ENCODE measurements at regions not wholly inside any gene's neighbourhood (a gene's known extent, or its start where the extent isn't known, plus 50 kb on each side); places are given as distances from the start of the nearest gene placed in this dataset.

GRCh38 chr10:44539178-44539577, 154.3 kb upstream of the CXCL12 start:
- Mint-ChIP-seq H3K9me3 (peaks cover 0 to 6% (median 2%) of the 10 kb centered on the region in 7 donors), H3K27ac (no peak overlapping the region), H3K36me3 (no peaks in the 10 kb centered on the region), H3K4me3 (no peak overlapping the region), H3K27me3 (ENCODE audit: low read depth in 3 of 3) (no peaks in the 10 kb centered on the region), H3K4me1 (no peaks in the 10 kb centered on the region)
- intact Hi-C loops (cut with micrococcal nuclease) = no loop called here
- WGBS (ENCODE audit: insufficient coverage) = no CpG with 5 or more reads among the region's 3 CpGs
- no peaks in the 10 kb centered on the region for H4K20me1 ChIP-seq (ENCODE audit: insufficient read depth, low read length)
- no peak for DNase-seq
- H3K4me1 ChIP-seq (ENCODE audit: control insufficient read depth in 1 of 2, insufficient read depth in 2 of 2, low read length in 2 of 2) = no peaks in the 10 kb centered on the region
- H3K4me3 ChIP-seq (replicated peaks in 1 of 3; ENCODE audit: low read depth in 2 of 3, low read length in 3 of 3) = no peak overlapping the region
- no peaks in the 10 kb centered on the region for H3K79me2 ChIP-seq (ENCODE audit: insufficient read depth, low read length)
- no peak overlapping the region for H3K27ac ChIP-seq (ENCODE audit: low read depth in 1 of 2, low read length in 2 of 2)
- no peaks in the 10 kb centered on the region for H3K27me3 ChIP-seq (ENCODE audit: control insufficient read depth in 2 of 2, insufficient read depth in 2 of 2, low read length in 2 of 2)
- no peak overlapping the region for H3K4me2 ChIP-seq (replicated peaks; ENCODE audit: extremely low read depth, low read length, poor library complexity, severe bottlenecking)
- TF ChIP-seq CTCF (IDR thresholded peaks at IDR 0.05) = no peak
- H2AFZ ChIP-seq (ENCODE audit: insufficient read depth, low read depth, low read length, poor library complexity, severe bottlenecking) = no peak overlapping the region
- H3K9ac ChIP-seq (ENCODE audit: insufficient read depth, low read length, poor library complexity, severe bottlenecking) = no peak overlapping the region
- H3K36me3 ChIP-seq (replicated peaks in 1 of 2; ENCODE audit: control insufficient read depth in 1 of 2, insufficient read depth in 2 of 2, low read length in 2 of 2) = no peaks in the 10 kb centered on the region
- H3K9me3 ChIP-seq (replicated peaks in 1 of 2; ENCODE audit: control insufficient read depth in 1 of 2, insufficient read depth in 1 of 2, low read length in 2 of 2) = peaks cover 0 to 6% of the 10 kb centered on the region in 2 donors

- Histone ChIP-seq H3K79me2 (ENCODE audit: insufficient read depth, low read length) (no peaks in the 10 kb centered on the region), H3K4me2 (replicated peaks; ENCODE audit: extremely low read depth, low read length, poor library complexity, severe bottlenecking) (no peak overlapping the region), H3K9me3 (replicated peaks in 1 of 2; ENCODE audit: control insufficient read depth in 1 of 2, insufficient read depth in 1 of 2, low read length in 2 of 2) (peaks cover 0 to 4% of the 10 kb centered on the region in 2 donors), H3K36me3 (replicated peaks in 1 of 2; ENCODE audit: control insufficient read depth in 1 of 2, insufficient read depth in 2 of 2, low read length in 2 of 2) (no peaks in the 10 kb centered on the region), H4K20me1 (ENCODE audit: insufficient read depth, low read length) (no peaks in the 10 kb centered on the region), H3K27me3 (ENCODE audit: control insufficient read depth in 2 of 2, insufficient read depth in 2 of 2, low read length in 2 of 2) (no peaks in the 10 kb centered on the region), H3K4me1 (ENCODE audit: control insufficient read depth in 1 of 2, insufficient read depth in 2 of 2, low read length in 2 of 2) (no peaks in the 10 kb centered on the region), H3K9ac (ENCODE audit: insufficient read depth, low read length, poor library complexity, severe bottlenecking) (no peak overlapping the region), H3K27ac (ENCODE audit: low read depth in 1 of 2, low read length in 2 of 2) (no peak overlapping the region), H3K4me3 (replicated peaks in 1 of 3; ENCODE audit: low read depth in 2 of 3, low read length in 3 of 3) (no peak overlapping the region), H2AFZ (ENCODE audit: insufficient read depth, low read depth, low read length, poor library complexity, severe bottlenecking) (no peak overlapping the region)
- no peak for TF ChIP-seq CTCF (IDR thresholded peaks at IDR 0.05)
- intact Hi-C loops (cut with micrococcal nuclease) = no loop called here
- no peak for DNase-seq
- Mint-ChIP-seq H3K27ac (no peak overlapping the region), H3K27me3 (ENCODE audit: low read depth in 3 of 3) (peaks cover 0 to 3% (median 2%) of the 10 kb centered on the region in 3 donors), H3K9me3 (peaks cover 2 to 15% (median 12%) of the 10 kb centered on the region in 7 donors), H3K4me1 (no peaks in the 10 kb centered on the region), H3K36me3 (no peaks in the 10 kb centered on the region), H3K4me3 (no peak overlapping the region)
- 94% methylated on average over 3 of the region's 8 CpGs for WGBS (ENCODE audit: insufficient coverage)
Observed at GRCh38 chr10:44552726-44553125, 167.8 kb upstream of the CXCL12 start.

Data from CD14-positive monocyte (primary cell).